Upper lobe of right lung (tissue), 1 donor: ENCODE measurements at regions not wholly inside any gene's neighbourhood (a gene's known extent, or its start where the extent isn't known, plus 50 kb on each side); places are given as distances from the start of the nearest gene placed in this dataset.

Experiments used
- ATAC-seq: fragments of 200-7000 bp; cut with Tn5 transposase; one replicate; pipeline ENCODE4 v1.9.1; 2020; ENCODE audit warnings: mild to moderate bottlenecking, moderate library complexity
- DNase-seq: peaks from one replicate; pipeline ENCODE4 v3.0.0-alpha.2; 2020
- H3K27ac ChIP-seq: fragments of 200-600 bp; one replicate; pipeline ENCODE4 v1.8.0; 2022
- H3K27me3 ChIP-seq: fragments of 200-600 bp; one replicate; pipeline ENCODE4 v1.8.0; 2022; ENCODE audit warnings: mild to moderate bottlenecking
- H3K36me3 ChIP-seq: fragments of 200-600 bp; one replicate; pipeline ENCODE4 v1.8.0; 2022
- H3K4me1 ChIP-seq: fragments of 200-600 bp; one replicate; pipeline ENCODE4 v1.8.0; 2022
- H3K4me3 ChIP-seq: fragments of 200-600 bp; one replicate; pipeline ENCODE4 v1.8.0; 2022; ENCODE audit warnings: mild to moderate bottlenecking
- H3K9me3 ChIP-seq: fragments of 200-600 bp; one replicate; pipeline ENCODE4 v1.8.0; 2022
- CTCF ChIP-seq: fragments of 200-600 bp; IDR thresholded peaks from one replicate; pipeline ENCODE4 v1.8.0; 2022; ENCODE audit warnings: antibody characterized with exemption
- intact Hi-C: fragments of 100-400 bp; cut with DNase I; formaldehyde crosslinking; loops from one replicate; pipeline ENCODE4 v1.11.0; 2022
- donor health status: DM: no; HTN: yes; CAD: no; lungs with severe emphysema.

DNA sequence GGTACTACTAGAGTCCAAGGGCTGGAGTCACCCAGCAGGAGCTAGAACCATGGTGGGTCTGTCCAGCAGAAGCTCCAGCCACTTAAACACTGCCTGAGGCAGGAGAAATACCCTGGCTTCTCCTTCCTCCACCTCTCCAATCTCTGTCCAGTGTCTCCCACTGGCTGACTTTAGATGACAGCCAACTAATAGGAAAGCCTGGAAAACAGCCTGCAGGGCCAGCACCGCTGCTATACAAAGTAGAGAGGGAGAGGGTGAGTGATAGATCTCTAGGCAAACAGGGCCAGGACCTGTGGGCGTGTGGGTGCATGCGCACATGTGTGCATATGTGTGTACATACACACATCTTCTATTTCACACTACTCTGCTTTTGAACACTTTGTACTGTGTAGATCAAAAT lies 56.5 kb upstream of the ATP8A1 start:
- Histone ChIP-seq H3K36me3 (no peaks in the 10 kb centered on the region), H3K4me1 (no peaks in the 10 kb centered on the region), H3K27ac (no peak overlapping the region), H3K9me3 (no peaks in the 10 kb centered on the region), H3K4me3 (no peak overlapping the region), H3K27me3 (peaks cover 3% of the 10 kb centered on the region)
- intact Hi-C loops, result no loop called here
- no peak for ATAC-seq
- no peak for TF ChIP-seq CTCF
- DNase-seq, result no peak

DNA sequence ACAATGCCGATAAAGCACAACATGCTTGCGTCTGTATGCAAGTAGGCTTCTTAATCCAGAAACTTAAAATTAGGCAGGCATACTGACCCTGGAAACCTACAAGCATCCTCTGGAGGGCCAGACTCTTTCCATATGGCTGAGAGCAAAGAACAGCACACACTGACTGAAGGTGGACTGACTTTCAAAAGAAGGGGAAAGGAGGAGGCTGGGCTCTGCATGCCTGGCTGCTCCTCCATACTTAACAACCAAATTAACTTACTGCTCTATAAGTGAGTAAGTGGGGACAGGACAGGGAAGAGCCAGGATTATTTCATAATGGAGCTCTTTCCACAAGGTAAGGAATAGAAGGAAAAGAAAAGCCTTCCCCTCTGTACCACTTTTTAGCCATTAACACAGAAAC lies 55.9 kb upstream of the ATP8A1 start:
- intact Hi-C loops, result no loop called here
- H3K4me1 ChIP-seq, result no peaks in the 10 kb centered on the region
- no peak for TF ChIP-seq CTCF
- DNase-seq (no peak), ATAC-seq (no peak)
- H3K36me3 ChIP-seq, result no peaks in the 10 kb centered on the region
- peaks cover 3% of the 10 kb centered on the region for H3K27me3 ChIP-seq
- H3K4me3 ChIP-seq, result no peak overlapping the region
- H3K27ac ChIP-seq, result no peak overlapping the region
- H3K9me3 ChIP-seq, result no peaks in the 10 kb centered on the region

- no peak overlapping the region for H3K4me3 ChIP-seq
- no peak for ATAC-seq
- no peaks in the 10 kb centered on the region for H3K4me1 ChIP-seq
- no peaks in the 10 kb centered on the region for H3K9me3 ChIP-seq
- peaks cover 3% of the 10 kb centered on the region for H3K27me3 ChIP-seq
- no peaks in the 10 kb centered on the region for H3K36me3 ChIP-seq
- no peak for TF ChIP-seq CTCF
- DNase-seq, result no peak
- intact Hi-C loops, result no loop called here
- H3K27ac ChIP-seq, result no peak overlapping the region
These were observed 54.6 kb upstream of the ATP8A1 start for GRCh38 chr4:42711496-42711895.

DNA sequence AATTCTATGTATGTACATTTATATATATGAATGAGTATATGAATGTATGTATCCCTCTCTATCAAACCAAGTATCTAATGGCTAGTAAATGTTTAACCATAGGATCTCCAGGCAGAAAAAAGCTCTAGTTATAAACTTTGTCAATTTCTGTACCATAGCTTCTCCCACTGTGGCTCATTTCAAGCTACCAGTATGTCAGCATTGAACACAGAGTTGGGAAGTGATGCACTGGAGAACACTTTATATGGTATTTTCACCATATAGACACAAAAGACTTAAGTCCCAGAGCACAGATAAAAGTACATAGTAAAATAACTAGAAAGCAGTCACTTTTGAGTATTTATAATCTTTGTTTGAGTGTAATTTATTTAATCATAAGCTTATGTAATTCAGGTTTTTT lies 53.9 kb upstream of the ATP8A1 start:
- TF ChIP-seq CTCF, result no peak
- ATAC-seq (no peak), DNase-seq (no peak)
- intact Hi-C loops, result no loop called here
- H3K27me3 ChIP-seq, result peaks cover 3% of the 10 kb centered on the region
- H3K36me3 ChIP-seq, result no peaks in the 10 kb centered on the region
- no peak overlapping the region for H3K4me3 ChIP-seq
- H3K4me1 ChIP-seq, result no peaks in the 10 kb centered on the region
- H3K27ac ChIP-seq, result no peak overlapping the region
- no peaks in the 10 kb centered on the region for H3K9me3 ChIP-seq

GRCh38 chr4:42710329-42710728 lies 53.4 kb upstream of the ATP8A1 start:
- no peaks in the 10 kb centered on the region for H3K36me3 ChIP-seq
- ATAC-seq, result no peak
- TF ChIP-seq CTCF, result no peak
- no peak for DNase-seq
- H3K4me1 ChIP-seq, result no peaks in the 10 kb centered on the region
- H3K27me3 ChIP-seq, result peaks cover 3% of the 10 kb centered on the region
- intact Hi-C loops, result no loop called here
- H3K4me3 ChIP-seq, result no peak overlapping the region
- no peaks in the 10 kb centered on the region for H3K9me3 ChIP-seq
- no peak overlapping the region for H3K27ac ChIP-seq

- no peaks in the 10 kb centered on the region for H3K36me3 ChIP-seq
- no peak for DNase-seq
- no peak overlapping the region for H3K4me3 ChIP-seq
- H3K9me3 ChIP-seq, result no peaks in the 10 kb centered on the region
- peak; percentile 60 for ATAC-seq
- H3K27me3 ChIP-seq, result no peaks in the 10 kb centered on the region
- TF ChIP-seq CTCF, result no peak
- H3K4me1 ChIP-seq, result no peaks in the 10 kb centered on the region
- intact Hi-C loops, result no loop called here
- H3K27ac ChIP-seq, result no peak overlapping the region
These were observed 52.6 kb upstream of the ATP8A1 start for GRCh38 chr4:42709392-42710065.
